HCT116 (cell line): ENCODE measurements at regions not wholly inside any gene's neighbourhood (a gene's known extent, or its start where the extent isn't known, plus 50 kb on each side); places are given as distances from the start of the nearest gene placed in this dataset.

Source experiments
- ATAC-seq: fragments of 200-7000 bp; cut with Tn5 transposase; 2 replicates; pipeline ENCODE4 v1.9.1; 2020; ENCODE audit warnings: mild to moderate bottlenecking, moderate library complexity
- BruUV-seq: library from RNA; stranded (reverse); fragments of 400-500 nt; replicated peaks from 2 replicates; lab custom pipeline; 2021; lab: Mats Ljungman, UMichigan
- CTCF ChIA-PET: fragments of 300-600 bp; sonication (Branson Sonifier 250); formaldehyde crosslinking; loops from one replicate; lab custom pipeline; 2021; ENCODE audit warnings: antibody characterized with exemption; lab: Charles Lee
- POLR2A ChIA-PET: fragments of 300-600, 350-600 bp; sonication (Branson Sonifier 250); formaldehyde crosslinking; loops from one replicate; lab custom pipeline; 2021; ENCODE audit warnings: antibody characterized with exemption; lab: Charles Lee
- RAD21 ChIA-PET, 2 experiments: fragments of 300-600 bp; sonication (Branson Sonifier 250); formaldehyde crosslinking; loops; one replicate each; lab custom pipeline; 2023; ENCODE audit warnings: low total read pairs in 2 of 2; ENCODE audit not compliant: uncharacterized antibody in 2 of 2, unreplicated experiment in 2 of 2, low non-redundant PET in 1 of 2; lab: Charles Lee
- DNase-seq: peaks from one replicate; pipeline ENCODE4 v3.0.0-alpha.2; 2010; ENCODE audit warnings: low read depth, low spot score
- H2AFZ ChIP-seq: fragments of 200-600 bp; shearing (Covaris generic), sonication (generic); 2 replicates; pipeline ENCODE4 v1.6.1; 2017; ENCODE audit warnings: low read depth, mixed run types, mixed read lengths, antibody characterized with exemption, low read length; ENCODE audit not compliant: poor library complexity, severe bottlenecking
- H3K27ac ChIP-seq: 2 replicates; pipeline ENCODE4 v1.5.1; 2012; ENCODE audit warnings: low read depth, low read length
- H3K27me3 ChIP-seq: fragments of 200-600 bp; sonication (generic); 2 replicates; pipeline ENCODE4 v1.6.1; 2016; ENCODE audit warnings: mixed run types, low read length, mixed read lengths; ENCODE audit not compliant: insufficient read depth
- H3K36me3 ChIP-seq, 2 experiments: fragments of 200-500 bp in 1 of 2; fragments of 200-600 bp in 1 of 2; sonication (Bioruptor generic) in 1 of 2; sonication (generic) in 1 of 2; 2 replicates each; pipeline versions ENCODE4 v1.5.1 to v1.6.1; 2014 to 2016; ENCODE audit warnings: low read length in 2 of 2, inconsistent platforms in 1 of 2, mixed read lengths in 1 of 2, mixed run types in 1 of 2; ENCODE audit not compliant: insufficient read depth in 2 of 2, control insufficient read depth in 1 of 2
- H3K4me1 ChIP-seq, 2 experiments: fragments of 200-600 bp in 1 of 2; sonication (generic) in 1 of 2; 2 replicates each; pipeline versions ENCODE4 v1.5.1 to v1.6.1; 2012 to 2017; ENCODE audit warnings: low read length in 2 of 2, inconsistent platforms in 1 of 2, mild to moderate bottlenecking in 1 of 2, mixed read lengths in 1 of 2, mixed run types in 1 of 2, moderate library complexity in 1 of 2; ENCODE audit not compliant: insufficient read depth in 2 of 2, control insufficient read depth in 1 of 2
- H3K4me2 ChIP-seq: fragments of 200-600 bp; sonication (generic); 2 replicates; pipeline ENCODE4 v1.6.1; 2017; ENCODE audit warnings: mixed run types, low read length, mixed read lengths
- H3K4me3 ChIP-seq, 2 experiments: fragments of 200-600 bp in 1 of 2; sonication (generic) in 1 of 2; replicated peaks in 1 of 2; 2 replicates each; pipeline ENCODE4 v1.5.1; 2011 to 2016; ENCODE audit warnings: low read length in 2 of 2, control low read depth in 1 of 2, low read depth in 1 of 2, mild to moderate bottlenecking in 1 of 2, mixed read lengths in 1 of 2, mixed run types in 1 of 2
- H3K79me2 ChIP-seq: fragments of 200-600 bp; sonication (generic); 2 replicates; pipeline ENCODE4 v1.6.1; 2017; ENCODE audit warnings: mild to moderate bottlenecking, mixed run types, low read length, moderate library complexity, mixed read lengths; ENCODE audit not compliant: insufficient read depth
- H3K9ac ChIP-seq: fragments of 200-600 bp; sonication (generic); 2 replicates; pipeline ENCODE4 v1.6.1; 2016; ENCODE audit warnings: low read length, mixed read lengths
- H3K9me2 ChIP-seq: fragments of 200-600 bp; sonication (generic), shearing (Covaris generic); 2 replicates; pipeline ENCODE4 v1.6.1; 2017; ENCODE audit warnings: mixed run types, mild to moderate bottlenecking, moderate library complexity; ENCODE audit not compliant: insufficient read depth
- H3K9me3 ChIP-seq, 2 experiments: fragments of 200-500 bp in 1 of 2; fragments of 200-600 bp in 1 of 2; sonication (Bioruptor generic) in 1 of 2; sonication (generic) in 1 of 2; 2 replicates each; pipeline ENCODE4 v1.6.1; 2014 to 2017; ENCODE audit warnings: low read length in 2 of 2, mixed read lengths in 2 of 2, inconsistent platforms in 1 of 2, low read depth in 1 of 2, mild to moderate bottlenecking in 1 of 2, mixed run types in 1 of 2, moderate library complexity in 1 of 2; ENCODE audit not compliant: control insufficient read depth in 1 of 2, insufficient read depth in 1 of 2
- H4K20me1 ChIP-seq: fragments of 200-600 bp; sonication (generic), shearing (Covaris generic); 2 replicates; pipeline ENCODE4 v1.6.1; 2017; ENCODE audit warnings: mixed run types, mild to moderate bottlenecking, moderate library complexity; ENCODE audit not compliant: insufficient read depth
- ATF3 ChIP-seq: IDR thresholded peaks from 2 replicates; pipeline ENCODE4 v1.6.1; 2012
- CEBPB ChIP-seq: IDR thresholded peaks from 2 replicates; pipeline ENCODE4 v1.6.1; 2012; ENCODE audit warnings: low read depth
- CTCF ChIP-seq, 3 experiments: fragments of 200-600 bp in 1 of 3; sonication (generic) in 1 of 3; IDR thresholded peaks in 2 of 3; conservative IDR thresholded peaks in 1 of 3; 2 replicates each; pipeline ENCODE4 v1.5.1; 2012 to 2017; ENCODE audit warnings: low read depth in 2 of 3, low read length in 2 of 3, antibody characterized with exemption in 1 of 3, borderline replicate concordance in 1 of 3, control low read depth in 1 of 3, mild to moderate bottlenecking in 1 of 3, mixed read lengths in 1 of 3, mixed run types in 1 of 3, moderate library complexity in 1 of 3; ENCODE audit not compliant: insufficient read depth in 1 of 3
- EGR1 ChIP-seq: IDR thresholded peaks from 2 replicates; pipeline ENCODE4 v1.6.1; 2012; ENCODE audit warnings: low read depth
- EZH2 ChIP-seq: fragments of 200-600 bp; sonication (generic); IDR thresholded peaks from 2 replicates; pipeline ENCODE4 v1.6.1; 2017; ENCODE audit warnings: antibody characterized with exemption, mixed run types
- FOSL1 ChIP-seq: IDR thresholded peaks from 2 replicates; pipeline ENCODE4 v1.6.1; 2012; ENCODE audit warnings: low read depth
- JUND ChIP-seq: IDR thresholded peaks from 2 replicates; pipeline ENCODE4 v1.6.1; 2012
- MAX ChIP-seq: IDR thresholded peaks from 2 replicates; pipeline ENCODE4 v1.6.1; 2012
- POLR2A ChIP-seq: IDR thresholded peaks from 2 replicates; pipeline ENCODE4 v1.7.0; 2011; ENCODE audit warnings: borderline replicate concordance; ENCODE audit not compliant: insufficient read depth, insufficient read length; ENCODE audit errors: extremely low read depth
- RAD21 ChIP-seq: IDR thresholded peaks from 2 replicates; pipeline ENCODE4 v1.6.1; 2012; ENCODE audit warnings: low read depth, mild to moderate bottlenecking
- REST ChIP-seq: IDR thresholded peaks from 2 replicates; pipeline ENCODE4 v1.6.1; 2012; ENCODE audit warnings: low read depth
- SIN3A ChIP-seq: IDR thresholded peaks from 2 replicates; pipeline ENCODE4 v1.6.1; 2012; ENCODE audit warnings: low read depth
- SRF ChIP-seq: IDR thresholded peaks from 2 replicates; pipeline ENCODE4 v1.6.1; 2012; ENCODE audit warnings: low read depth
- YY1 ChIP-seq: IDR thresholded peaks from 2 replicates; pipeline ENCODE4 v1.6.1; 2011; ENCODE audit warnings: low read length, low read depth, moderate library complexity, mild to moderate bottlenecking; ENCODE audit not compliant: insufficient replicate concordance; ENCODE audit errors: extremely low read depth
- ZNF274 ChIP-seq: fragments of 200-500 bp; sonication (Bioruptor generic); IDR thresholded peaks from 2 replicates; pipeline ENCODE4 v1.6.1; 2014; ENCODE audit warnings: mild to moderate bottlenecking, low read depth, low read length, inconsistent platforms
- intact Hi-C: fragments of 100-400 bp; cut with micrococcal nuclease; formaldehyde crosslinking; loops from 2 replicates; pipeline ENCODE4 v1.10.0; 2022

- intact Hi-C loops = loop anchor here (5.0 kb wide), 1 partner anchor 222 kb away; no protein-coding TSS in a partner anchor
- DNase-seq = no peak
- no TSS peak for BruUV-seq
Observed at GRCh38 chr11:19329970-19330369, 89.2 kb upstream of the E2F8 start.

More at GRCh38 chr11:19329970-19330369, 89.2 kb upstream of the E2F8 start:
- no peaks in the 10 kb centered on the region for H3K4me1 ChIP-seq
- RAD21 ChIA-PET = no interaction called here
- H3K27me3 ChIP-seq = peaks cover 67% of the 10 kb centered on the region
- POLR2A ChIA-PET = no interaction called here
- H3K9me3 ChIP-seq = no peaks in the 10 kb centered on the region
- H3K4me3 ChIP-seq = no peak overlapping the region
- CTCF ChIA-PET = no interaction called here
- no peak for ATAC-seq
- H3K4me2 ChIP-seq = no peak overlapping the region
- no peaks in the 10 kb centered on the region for H3K79me2 ChIP-seq
- TF ChIP-seq EZH2 (no peak), RAD21 (no peak), REST (no peak), ATF3 (no peak), ZNF274 (no peak), SRF (no peak), POLR2A (no peak), CTCF (IDR thresholded peaks at IDR 0.05 in 2 of 3, conservative IDR thresholded peaks at IDR 0.05 in 1 of 3; ENCODE audit: borderline replicate concordance in 1 of 3, insufficient read depth in 1 of 3, low read depth in 2 of 3, low read length in 2 of 3) (no peak), YY1 (no peak), MAX (no peak), FOSL1 (no peak), SIN3A (no peak), CEBPB (no peak), EGR1 (no peak), JUND (no peak)
- no peak overlapping the region for H3K9ac ChIP-seq
- no peaks in the 10 kb centered on the region for H4K20me1 ChIP-seq
- H3K9me2 ChIP-seq = no peaks in the 10 kb centered on the region
- H3K27ac ChIP-seq = no peak overlapping the region
- H3K36me3 ChIP-seq = no peaks in the 10 kb centered on the region
- H2AFZ ChIP-seq = no peak overlapping the region
